ENCODE measurements at regions not wholly inside any gene's neighbourhood (a gene's known extent, or its start where the extent isn't known, plus 50 kb on each side); places are given as distances from the start of the nearest gene placed in this dataset.

DNA sequence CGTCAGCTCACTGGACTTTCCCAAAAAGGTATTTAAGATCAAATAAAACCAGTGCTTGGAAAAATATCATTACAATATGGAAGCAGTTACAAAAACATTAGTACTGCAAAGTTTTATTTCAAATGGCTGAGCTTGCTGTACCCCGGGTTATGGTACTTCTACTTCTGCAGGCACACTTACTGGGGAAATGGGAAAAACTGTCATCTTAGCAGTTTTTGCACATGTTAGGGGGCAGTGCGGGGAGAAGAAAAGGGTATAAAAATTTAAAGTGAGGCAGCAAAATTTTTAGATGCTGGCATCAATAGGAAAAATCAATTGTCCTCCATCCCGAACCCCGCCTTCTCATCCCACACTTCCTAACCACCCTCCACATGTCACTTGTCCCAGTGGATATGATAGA, 133.4 kb downstream of the ATG4C start:
- DNase-seq, result no peak

DNA sequence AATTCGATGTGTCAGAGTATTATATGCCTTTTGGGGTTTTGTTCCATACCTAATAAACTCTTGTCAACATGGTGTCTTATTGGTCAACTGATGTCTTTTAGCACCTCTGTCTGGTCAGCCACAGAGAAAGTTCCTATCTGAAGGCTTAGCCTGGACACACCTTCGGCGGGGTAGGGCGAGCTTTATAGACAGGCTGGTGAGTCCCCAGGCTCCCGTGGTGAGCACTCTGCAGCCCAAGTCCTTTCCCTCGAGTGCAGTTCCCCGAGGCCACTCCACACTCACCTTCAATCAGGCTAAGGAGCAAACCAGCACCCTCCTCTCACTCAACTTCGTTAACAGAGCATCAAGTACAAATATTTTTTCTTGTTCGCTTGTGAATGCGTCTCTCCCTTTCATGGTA, 133.9 kb downstream of the ATG4C start:
- DNase-seq, result no peak

- no peak for DNase-seq
Measured at GRCh38 chr1:62918700-62919099, 134.8 kb downstream of the ATG4C start.

GRCh38 chr1:62922006-62922405, 138.1 kb downstream of the ATG4C start:
- DNase-seq, result no peak

- no peak for DNase-seq
Measured at GRCh38 chr1:62924983-62925790, 141.3 kb downstream of the ATG4C start.

GRCh38 chr1:62926681-62927252, 142.8 kb downstream of the ATG4C start:
- no peak for DNase-seq

DNA sequence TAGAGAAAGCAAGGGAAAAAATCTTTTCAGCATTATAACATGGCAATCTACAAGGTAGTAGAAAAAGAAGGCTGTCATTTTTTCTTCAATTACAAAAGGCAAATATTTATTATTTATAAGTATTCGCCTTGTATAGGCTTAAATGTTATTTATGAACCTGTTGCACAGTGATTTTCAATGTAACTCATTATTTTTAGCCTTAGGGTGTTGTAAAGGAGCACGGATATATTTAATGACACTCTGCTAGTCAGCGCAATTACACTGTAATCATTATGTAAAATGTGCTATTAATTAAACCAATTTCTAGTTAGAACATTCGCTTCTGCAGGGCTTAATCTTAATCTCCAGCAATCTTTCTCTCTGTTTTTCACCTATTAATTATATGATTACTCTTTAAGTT, 145.0 kb downstream of the ATG4C start:
- no peak for DNase-seq

DNA sequence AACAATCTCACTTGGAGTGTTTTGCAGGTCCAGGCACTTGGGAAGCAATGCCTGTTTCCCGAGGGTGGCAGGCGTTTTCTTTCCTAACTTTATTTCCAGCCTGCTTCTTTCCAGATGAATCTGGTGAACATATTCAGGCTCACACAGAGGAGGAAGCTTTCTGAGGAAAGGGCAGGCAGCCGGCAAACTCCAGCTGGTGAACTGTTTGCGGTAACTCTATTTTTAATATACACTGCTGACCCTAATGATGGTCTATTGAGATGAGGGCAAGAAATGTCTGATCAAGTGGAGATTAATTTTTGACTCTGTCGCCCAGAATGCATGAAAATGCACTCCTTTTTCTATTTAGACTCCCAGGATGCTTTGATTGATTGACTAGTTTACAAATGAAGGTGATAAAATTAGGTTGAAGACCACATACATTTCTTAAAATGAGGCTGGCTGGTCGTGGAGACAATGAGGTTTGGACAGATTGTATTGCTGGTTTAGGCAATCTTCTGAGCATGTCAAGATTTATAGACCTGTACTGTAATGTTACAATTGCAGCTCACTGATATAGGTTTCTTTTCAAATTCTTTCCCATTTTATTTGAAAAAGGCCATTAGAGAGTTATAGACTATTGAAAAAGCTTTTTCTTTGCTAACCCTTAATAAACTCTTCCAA, 153.8 kb downstream of the ATG4C start:
- no peak for DNase-seq

DNA sequence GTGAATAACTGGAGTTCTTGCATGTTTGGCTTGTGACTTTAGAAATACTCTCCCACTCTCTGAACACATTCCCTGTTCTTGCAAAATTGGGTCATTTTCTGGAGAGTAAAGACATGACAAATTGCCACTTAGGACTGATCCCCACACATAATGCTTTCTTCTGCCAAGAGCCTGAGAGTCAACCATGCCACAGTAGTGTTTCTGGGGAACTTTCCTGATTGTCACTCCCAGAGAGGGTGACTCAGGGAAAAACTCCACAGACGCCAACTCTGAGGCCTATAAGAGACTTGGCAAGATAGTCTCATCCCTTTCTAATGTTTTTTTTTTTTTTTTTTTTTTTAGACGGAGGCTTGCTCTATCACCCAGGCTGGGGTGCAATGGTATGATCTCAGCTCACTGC, 157.8 kb downstream of the ATG4C start:
- no peak for DNase-seq

DNA sequence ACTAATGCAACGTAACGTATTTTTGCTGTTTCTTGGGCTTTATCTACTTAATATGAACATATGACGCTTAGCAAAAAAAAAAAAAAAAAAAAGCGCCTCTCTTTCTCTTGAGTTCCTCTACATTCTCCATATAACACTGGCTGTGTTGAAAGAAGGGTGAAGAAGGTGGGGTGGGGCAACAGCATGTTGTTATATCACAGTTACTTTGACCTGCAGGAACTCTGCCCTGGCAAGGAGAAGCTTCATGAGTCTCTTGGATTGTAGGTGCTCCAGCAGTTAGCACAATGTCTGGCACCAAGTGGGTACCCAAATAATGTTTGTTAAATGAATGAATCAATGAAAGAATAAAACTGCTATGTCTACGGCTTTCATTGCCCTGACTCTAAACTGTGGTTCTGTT, 162.6 kb downstream of the ATG4C start:
- DNase-seq, result no peak

- DNase-seq, result no peak
Measured at GRCh38 chr1:62951428-62951827, 167.5 kb downstream of the ATG4C start.

GRCh38 chr1:62952596-62952995, 168.7 kb downstream of the ATG4C start:
- DNase-seq, result no peak

DNA sequence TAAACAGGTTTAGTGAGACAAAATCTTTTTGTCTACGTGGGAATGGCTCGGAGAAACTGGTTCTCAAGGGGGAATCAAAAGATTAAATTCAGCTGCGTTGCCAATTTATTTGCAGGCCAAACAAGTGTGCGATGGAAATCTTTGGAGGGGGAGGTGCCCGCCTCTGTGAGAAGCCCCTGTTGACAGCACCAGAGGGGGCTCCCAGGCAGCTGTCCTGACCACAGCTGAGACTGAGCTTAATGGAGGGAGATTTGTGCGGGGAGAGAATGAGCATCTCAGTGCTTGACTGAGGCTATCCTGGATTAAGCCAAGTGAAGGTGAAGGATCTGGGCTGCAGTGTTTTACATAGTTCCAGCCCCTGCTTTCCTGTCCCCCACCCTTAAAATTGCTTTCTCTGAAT, 169.7 kb downstream of the ATG4C start:
- no peak for DNase-seq

DNA sequence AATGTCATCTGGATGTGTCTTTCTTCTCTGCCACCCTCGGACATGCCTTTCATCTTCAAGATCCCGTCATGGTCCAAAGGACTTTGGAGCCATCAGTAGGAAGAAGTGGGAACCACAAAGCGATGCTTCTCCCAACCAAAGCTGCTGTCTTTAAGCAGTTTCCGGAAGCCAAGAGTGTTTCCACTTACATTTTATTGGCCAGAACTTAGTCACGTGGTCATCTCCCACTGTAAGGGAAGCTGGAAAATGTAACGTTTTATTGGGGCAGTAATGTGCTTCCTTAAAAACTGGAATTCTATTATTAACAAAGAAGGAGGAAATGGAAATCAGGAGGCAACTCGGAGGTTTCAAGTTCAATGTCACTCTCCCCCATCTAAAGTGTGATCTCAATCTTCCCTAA, 170.8 kb downstream of the ATG4C start:
- DNase-seq, result no peak

GRCh38 chr1:62955666-62956065, 171.7 kb downstream of the ATG4C start:
- peak; percentile 18 for DNase-seq

GRCh38 chr1:62962014-62962812, 178.3 kb downstream of the ATG4C start:
- no peak for DNase-seq

- no peak for DNase-seq
Measured at GRCh38 chr1:62962901-62963776, 179.2 kb downstream of the ATG4C start.

- DNase-seq, result no peak
Measured at GRCh38 chr1:62964141-62964540, 180.2 kb downstream of the ATG4C start.

- DNase-seq, result no peak
Measured at GRCh38 chr1:62967031-62967430, 183.1 kb downstream of the ATG4C start.

GRCh38 chr1:62977366-62977765, 193.4 kb downstream of the ATG4C start:
- no peak for DNase-seq

DNA sequence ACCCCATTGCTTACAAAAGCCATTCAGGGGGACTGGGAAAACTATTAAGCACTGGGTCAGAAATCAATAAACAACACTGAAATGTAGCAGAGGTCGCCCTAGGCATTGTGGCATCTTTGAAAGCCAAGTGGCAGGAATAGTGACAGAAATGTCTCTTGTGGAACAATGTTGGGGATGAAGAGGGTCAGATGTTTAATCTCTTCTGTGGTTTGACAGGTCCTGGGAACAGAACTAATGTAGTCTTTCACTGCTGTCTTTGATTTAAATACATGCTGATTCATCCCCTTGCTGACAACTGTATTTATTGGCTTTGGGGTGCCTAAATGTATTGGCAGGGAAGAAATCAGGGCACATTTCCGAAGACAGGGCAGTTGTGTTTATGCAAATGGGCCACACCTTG, 194.8 kb downstream of the ATG4C start:
- DNase-seq, result no peak

DNA sequence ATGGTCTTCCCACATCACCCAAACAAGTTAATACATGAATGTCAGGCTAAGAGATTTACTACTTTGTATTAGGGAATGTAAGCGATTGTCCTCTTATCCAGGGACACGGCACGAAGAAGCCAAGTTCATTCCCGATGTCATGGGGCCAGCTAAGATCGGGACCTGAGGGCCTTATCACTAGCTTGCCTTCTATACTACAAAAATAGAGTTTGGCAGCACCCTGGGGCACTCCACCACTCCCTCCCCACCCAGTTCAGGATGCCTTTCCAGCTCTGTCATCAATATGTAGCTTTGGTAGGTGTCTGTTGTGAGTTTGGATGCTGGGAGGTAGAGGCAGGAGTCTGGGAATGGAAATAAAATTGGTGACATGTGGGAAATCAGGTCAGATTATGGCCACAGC, 197.5 kb downstream of the ATG4C start:
- no peak for DNase-seq

Data from DMS79 treated with DMSO at 0.1 percent for 48 hours (cell line).